GM13976 (cell line): ENCODE measurements at regions not wholly inside any gene's neighbourhood (a gene's known extent, or its start where the extent isn't known, plus 50 kb on each side); places are given as distances from the start of the nearest gene placed in this dataset.

Experiments used
- DNase-seq: peaks from one replicate; pipeline ENCODE4 v3.0.0; 2012; ENCODE audit warnings: low spot score
- CTCF ChIP-seq: IDR thresholded peaks from 2 replicates; pipeline ENCODE4 v1.5.1; 2012; ENCODE audit warnings: borderline replicate concordance, mild to moderate bottlenecking; ENCODE audit not compliant: insufficient read depth; ENCODE audit errors: extremely low read depth, missing control alignments, control extremely low read depth
- in situ Hi-C: fragments of 300-500 bp; cut with MboI; formaldehyde crosslinking; loops from one replicate; pipeline ENCODE4 v1.12.0; 2022; ENCODE audit warnings: low sequenced_read_pairs, mixed read lengths, inconsistent platforms; ENCODE audit not compliant: unreplicated experiment

DNA sequence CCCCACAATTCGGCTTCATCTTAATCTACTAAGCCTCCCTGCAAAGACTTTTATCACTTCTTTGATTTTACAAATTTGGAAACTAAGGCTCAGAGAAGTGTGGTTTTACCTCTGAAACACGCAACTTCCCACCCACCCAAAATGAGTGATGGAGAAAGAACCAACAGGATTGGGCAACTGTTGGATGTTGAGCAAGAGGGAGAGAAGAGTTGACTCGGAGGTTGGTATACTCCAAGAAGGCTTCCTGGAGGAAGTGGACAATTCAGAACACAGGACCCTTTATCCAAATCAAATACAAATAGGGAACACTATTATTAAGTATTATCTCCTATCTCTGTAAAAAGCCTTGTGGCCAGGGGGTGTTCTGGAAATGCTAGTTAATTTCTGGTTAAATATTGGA is 323.0 kb downstream of the C16orf95 start:
- no peak for TF ChIP-seq CTCF
- no peak for DNase-seq
- in situ Hi-C loops, result no loop called here

- in situ Hi-C loops, result no loop called here
- DNase-seq, result no peak
- no peak for TF ChIP-seq CTCF
These were observed 322.5 kb downstream of the C16orf95 start for GRCh38 chr16:86994651-86995171.

DNA sequence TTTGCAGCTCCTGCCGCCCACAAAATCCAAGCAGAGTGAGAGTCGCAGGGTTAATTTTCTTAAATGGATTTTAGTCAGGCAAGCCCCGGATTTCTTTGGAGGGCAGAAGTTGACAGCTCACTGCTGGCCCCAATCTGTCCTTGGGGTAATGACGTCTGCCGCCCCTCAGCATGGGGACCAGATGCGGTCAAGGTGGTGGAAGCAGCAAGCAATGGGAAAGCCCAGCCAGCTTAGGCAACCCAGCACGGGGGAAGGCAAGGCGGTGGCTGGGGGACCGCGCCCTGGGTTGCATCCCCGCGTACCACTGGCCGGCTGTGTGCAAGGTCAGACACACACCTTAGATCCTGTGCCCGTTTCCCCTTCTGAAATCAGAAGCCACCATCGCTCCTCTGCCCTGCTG is 321.7 kb downstream of the C16orf95 start:
- in situ Hi-C loops, result no loop called here
- no peak for DNase-seq
- TF ChIP-seq CTCF, result no peak

GRCh38 chr16:86996081-86996480 is 321.1 kb downstream of the C16orf95 start:
- in situ Hi-C loops, result no loop called here
- TF ChIP-seq CTCF, result no peak
- DNase-seq, result no peak

DNA sequence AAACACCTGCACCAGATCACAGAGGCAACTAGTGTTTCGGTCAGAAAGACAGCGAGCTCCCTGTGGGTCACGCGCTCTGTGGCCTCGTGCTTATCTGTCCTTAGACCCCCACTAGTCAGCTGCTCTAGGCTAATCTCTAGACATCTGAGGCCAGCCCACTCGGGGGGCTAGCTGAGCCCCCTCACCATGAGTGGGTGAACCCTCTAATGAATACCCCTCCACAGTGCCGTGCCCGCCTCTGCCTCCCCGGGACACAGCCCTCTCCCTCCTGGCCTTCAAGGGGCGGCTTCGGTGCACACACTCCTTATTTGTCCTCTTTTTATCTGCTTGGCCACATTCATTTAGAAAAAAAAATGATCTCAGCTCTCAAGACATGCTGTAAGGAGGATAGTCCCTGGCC is 320.1 kb downstream of the C16orf95 start:
- in situ Hi-C loops, result no loop called here
- no peak for TF ChIP-seq CTCF
- DNase-seq, result no peak

DNA sequence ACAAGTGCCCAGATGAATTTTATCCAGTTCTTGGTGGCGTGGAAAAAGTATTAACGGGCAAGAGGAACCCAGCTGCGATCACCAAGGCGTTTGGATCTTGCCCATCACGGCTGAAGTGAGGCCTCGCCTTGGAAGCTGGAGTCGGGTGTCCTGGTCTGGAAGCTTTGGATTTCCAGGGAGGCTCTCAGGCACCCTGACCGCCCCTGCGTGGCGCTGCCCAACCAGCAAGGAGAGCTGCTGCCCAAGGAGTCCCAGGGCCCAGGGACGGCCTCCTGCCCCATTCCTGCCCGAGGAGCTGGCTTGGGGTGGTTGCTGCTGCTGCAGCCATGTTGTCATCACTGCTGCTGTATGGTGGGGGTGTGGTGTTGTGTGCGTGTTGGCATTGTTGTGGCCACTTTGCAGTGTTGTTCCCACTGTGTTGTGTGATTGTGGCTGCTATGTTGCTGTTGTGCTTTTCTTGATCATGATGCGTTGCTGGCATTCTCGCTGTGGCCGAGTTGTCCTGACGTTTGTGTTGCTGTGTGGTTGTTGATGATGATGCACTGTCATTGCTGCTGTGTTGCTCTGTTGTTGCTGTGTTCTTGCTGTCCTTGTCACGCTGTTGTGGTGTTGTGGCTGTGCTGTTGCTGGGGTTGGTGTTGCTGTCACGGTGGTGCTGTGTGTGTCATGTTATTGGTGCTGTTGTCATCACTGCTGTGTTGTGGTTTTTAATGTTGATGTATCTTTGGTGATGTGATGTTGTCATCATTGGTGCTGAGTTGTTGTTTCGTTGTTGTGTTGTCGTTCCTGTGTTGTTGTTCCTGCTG is 318.8 kb downstream of the C16orf95 start:
- no peak for TF ChIP-seq CTCF
- in situ Hi-C loops, result no loop called here

DNA sequence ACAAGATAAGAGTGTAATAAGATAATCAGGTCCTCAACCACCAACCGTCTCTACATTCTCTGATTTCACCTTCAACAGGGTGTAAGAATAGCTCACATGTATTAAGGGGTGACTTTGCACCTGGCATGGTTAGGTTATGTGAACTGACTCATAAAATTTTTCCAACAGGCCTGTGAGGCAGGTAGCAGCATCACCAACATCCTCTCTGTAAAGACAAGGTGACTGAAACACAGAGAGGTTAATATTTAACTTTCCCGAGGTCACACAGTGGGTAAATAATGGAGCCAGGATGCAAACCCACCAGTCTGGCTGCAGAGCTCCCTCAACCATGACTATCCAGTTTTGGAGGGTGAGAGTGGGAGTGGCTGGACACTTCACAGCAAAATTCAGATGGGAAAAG is 317.2 kb downstream of the C16orf95 start:
- no peak for TF ChIP-seq CTCF
- no peak for DNase-seq
- in situ Hi-C loops, result no loop called here

More for the DNA sequence above, 318.8 kb downstream of the C16orf95 start:
- no peak for DNase-seq
